ENCODE measurements at regions not wholly inside any gene's neighbourhood (a gene's known extent, or its start where the extent isn't known, plus 50 kb on each side); places are given as distances from the start of the nearest gene placed in this dataset.

- no peak overlapping the region for H3K4me3 ChIP-seq (ENCODE audit: low read depth, low read length)
- no peak for DNase-seq (ENCODE audit: low read depth)
- no peak for TF ChIP-seq CTCF (conservative IDR thresholded peaks at IDR 0.05; ENCODE audit: low read depth, low read length)
Measured at GRCh38 chr12:105907982-105908381, 230.8 kb downstream of the NUAK1 start.

- no peak overlapping the region for H3K4me3 ChIP-seq (ENCODE audit: low read depth, low read length)
- DNase-seq (ENCODE audit: low read depth), result no peak
- no peak for TF ChIP-seq CTCF (conservative IDR thresholded peaks at IDR 0.05; ENCODE audit: low read depth, low read length)
Measured at GRCh38 chr12:105910030-105910429, 228.7 kb downstream of the NUAK1 start.

- no peak for TF ChIP-seq CTCF (conservative IDR thresholded peaks at IDR 0.05; ENCODE audit: low read depth, low read length)
- no peak for DNase-seq (ENCODE audit: low read depth)
- H3K4me3 ChIP-seq (ENCODE audit: low read depth, low read length), result no peak overlapping the region
Measured at GRCh38 chr12:105911966-105912365, 226.8 kb downstream of the NUAK1 start.

GRCh38 chr12:105912882-105913678, 225.7 kb downstream of the NUAK1 start:
- TF ChIP-seq CTCF (conservative IDR thresholded peaks at IDR 0.05; ENCODE audit: low read depth, low read length), result no peak
- DNase-seq (ENCODE audit: low read depth), result no peak
- H3K4me3 ChIP-seq (ENCODE audit: low read depth, low read length), result no peak overlapping the region

GRCh38 chr12:105915997-105916759, 222.6 kb downstream of the NUAK1 start:
- DNase-seq (ENCODE audit: low read depth), result no peak
- TF ChIP-seq CTCF (conservative IDR thresholded peaks at IDR 0.05; ENCODE audit: low read depth, low read length), result no peak
- H3K4me3 ChIP-seq (ENCODE audit: low read depth, low read length), result no peak overlapping the region

GRCh38 chr12:105916760-105917039, 222.1 kb downstream of the NUAK1 start:
- TF ChIP-seq CTCF (conservative IDR thresholded peaks at IDR 0.05; ENCODE audit: low read depth, low read length), result no peak
- no peak for DNase-seq (ENCODE audit: low read depth)
- H3K4me3 ChIP-seq (ENCODE audit: low read depth, low read length), result no peak overlapping the region
